Lower leg skin (tissue), 4 donors: ENCODE measurements at regions not wholly inside any gene's neighbourhood (a gene's known extent, or its start where the extent isn't known, plus 50 kb on each side); places are given as distances from the start of the nearest gene placed in this dataset.

Experiments
- DNase-seq, 2 donors: peaks; one replicate each; pipeline ENCODE4 v3.0.0-alpha.2; 2019; ENCODE audit warnings: low spot score in 2 of 2
- H3K4me3 ChIP-seq: fragments of 200-600 bp; sonication (generic); 2 replicates; pipeline ENCODE4 v1.5.1; 2017; ENCODE audit warnings: mild to moderate bottlenecking, low read depth; ENCODE audit not compliant: poor library complexity, severe bottlenecking
- POLR2A ChIP-seq, 2 donors: fragments of 450-650 bp; IDR thresholded peaks; one replicate each; pipeline ENCODE4 v1.6.1; 2016 to 2017; ENCODE audit warnings: antibody characterized with exemption in 2 of 2, mild to moderate bottlenecking in 1 of 2, moderate library complexity in 1 of 2
- WGBS, 2 donors: methylation state at CpG; one replicate each; pipeline ENCODE4 v1.1.5; 2018; 5-methylcytosine and 5-hydroxymethylcytosine counted together
- intact Hi-C: fragments of 100-400 bp; cut with DNase I; formaldehyde crosslinking; loops from one replicate; pipeline ENCODE4 v1.15.0; 2023; ENCODE audit warnings: low total_unique reads
- TF ChIP-seq, protein P1 (sequence below), 3 donors: fragments of 450-650 bp; IDR thresholded peaks; one replicate each; pipeline ENCODE4 v1.5.1; 2016; ENCODE audit warnings: antibody characterized with exemption in 3 of 3, mild to moderate bottlenecking in 3 of 3, moderate library complexity in 2 of 3

DNA sequence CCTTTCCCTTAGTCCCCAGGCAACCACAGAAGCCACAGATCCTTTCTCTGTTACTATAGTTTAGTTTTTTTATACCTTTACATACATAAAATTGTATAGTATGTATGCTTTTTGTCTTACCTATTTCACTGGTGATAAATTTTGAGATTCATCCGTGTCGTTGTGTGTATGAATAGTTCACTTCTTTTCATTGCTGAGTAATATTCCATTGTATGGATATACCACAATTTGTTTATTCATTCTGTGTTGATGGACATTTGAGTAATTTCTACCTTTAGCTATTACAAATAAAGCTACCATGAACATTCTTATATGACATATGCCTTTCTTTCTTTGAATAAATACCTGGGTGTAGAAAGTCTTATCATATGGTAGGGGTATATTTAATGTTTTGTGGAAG is 102.8 kb upstream of the CERS6 start:
- 93 to 100% methylated on average over 2 of the region's 2 CpGs for WGBS, 2 donors
- no peak overlapping the region for H3K4me3 ChIP-seq
- DNase-seq: no peak
- no peak for TF ChIP-seq POLR2A (IDR thresholded peaks at IDR 0.05)
- TF ChIP-seq, protein P1, sequence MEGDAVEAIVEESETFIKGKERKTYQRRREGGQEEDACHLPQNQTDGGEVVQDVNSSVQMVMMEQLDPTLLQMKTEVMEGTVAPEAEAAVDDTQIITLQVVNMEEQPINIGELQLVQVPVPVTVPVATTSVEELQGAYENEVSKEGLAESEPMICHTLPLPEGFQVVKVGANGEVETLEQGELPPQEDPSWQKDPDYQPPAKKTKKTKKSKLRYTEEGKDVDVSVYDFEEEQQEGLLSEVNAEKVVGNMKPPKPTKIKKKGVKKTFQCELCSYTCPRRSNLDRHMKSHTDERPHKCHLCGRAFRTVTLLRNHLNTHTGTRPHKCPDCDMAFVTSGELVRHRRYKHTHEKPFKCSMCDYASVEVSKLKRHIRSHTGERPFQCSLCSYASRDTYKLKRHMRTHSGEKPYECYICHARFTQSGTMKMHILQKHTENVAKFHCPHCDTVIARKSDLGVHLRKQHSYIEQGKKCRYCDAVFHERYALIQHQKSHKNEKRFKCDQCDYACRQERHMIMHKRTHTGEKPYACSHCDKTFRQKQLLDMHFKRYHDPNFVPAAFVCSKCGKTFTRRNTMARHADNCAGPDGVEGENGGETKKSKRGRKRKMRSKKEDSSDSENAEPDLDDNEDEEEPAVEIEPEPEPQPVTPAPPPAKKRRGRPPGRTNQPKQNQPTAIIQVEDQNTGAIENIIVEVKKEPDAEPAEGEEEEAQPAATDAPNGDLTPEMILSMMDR (IDR thresholded peaks at IDR 0.05): no peak
- intact Hi-C loops: loop anchor here (5.0 kb wide), 1 partner anchor 334 kb away; no protein-coding TSS in a partner anchor

DNA sequence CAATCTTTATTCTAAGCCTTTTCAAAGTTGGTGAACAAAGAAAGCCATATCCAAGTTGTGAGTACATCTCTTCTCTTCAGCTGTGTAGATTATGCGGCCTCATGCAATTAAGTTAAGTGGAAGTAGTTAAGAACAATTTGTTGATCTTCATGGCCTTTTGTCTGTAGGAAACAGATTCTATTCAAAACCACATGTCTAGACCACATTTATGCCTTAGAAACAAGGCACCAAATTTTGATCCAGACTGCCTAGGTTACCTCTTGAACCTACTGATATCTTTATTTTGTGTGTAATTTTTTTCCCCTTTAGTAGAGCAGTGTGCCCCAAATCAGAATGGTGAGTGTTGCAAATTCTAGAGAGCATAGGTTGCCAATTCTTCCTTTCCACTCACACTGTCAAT is 101.6 kb upstream of the CERS6 start:
- WGBS, 2 donors: 90 to 93% methylated on average over 1 of the region's 1 CpG

DNA sequence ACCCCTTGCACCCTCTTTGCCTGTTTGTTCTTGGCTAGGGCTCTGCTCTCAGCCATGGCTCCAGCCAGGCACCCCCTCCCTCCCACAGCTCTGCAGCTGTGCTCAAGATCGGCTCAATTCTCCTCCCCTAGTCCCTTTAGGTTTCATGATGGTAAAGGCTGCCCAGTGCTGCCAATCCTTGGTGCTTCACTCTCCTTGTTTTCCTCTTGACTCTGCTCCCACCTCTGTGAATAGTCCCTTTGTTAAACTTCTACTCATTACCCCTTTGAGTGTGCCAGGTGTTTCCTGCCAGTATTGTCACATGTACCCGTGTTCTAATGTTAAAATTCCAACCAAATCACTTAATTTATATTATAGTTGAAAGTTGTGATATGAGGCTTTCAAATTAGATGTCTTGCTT is 101.0 kb upstream of the CERS6 start:
- H3K4me3 ChIP-seq: no peak overlapping the region
- intact Hi-C loops: no loop called here
- no peak for DNase-seq
- TF ChIP-seq, protein P1 (IDR thresholded peaks at IDR 0.05): no peak
- no peak for TF ChIP-seq POLR2A (IDR thresholded peaks at IDR 0.05)
- WGBS, 2 donors: 52 to 61% methylated on average over 2 of the region's 2 CpGs

More for the DNA sequence above, 101.6 kb upstream of the CERS6 start:
- no peak overlapping the region for H3K4me3 ChIP-seq
- TF ChIP-seq POLR2A (IDR thresholded peaks at IDR 0.05): no peak
- TF ChIP-seq, protein P1 (IDR thresholded peaks at IDR 0.05): no peak
- intact Hi-C loops: loop anchor here (5.0 kb wide), 1 partner anchor 333 kb away; no protein-coding TSS in a partner anchor
- DNase-seq: no peak

DNA sequence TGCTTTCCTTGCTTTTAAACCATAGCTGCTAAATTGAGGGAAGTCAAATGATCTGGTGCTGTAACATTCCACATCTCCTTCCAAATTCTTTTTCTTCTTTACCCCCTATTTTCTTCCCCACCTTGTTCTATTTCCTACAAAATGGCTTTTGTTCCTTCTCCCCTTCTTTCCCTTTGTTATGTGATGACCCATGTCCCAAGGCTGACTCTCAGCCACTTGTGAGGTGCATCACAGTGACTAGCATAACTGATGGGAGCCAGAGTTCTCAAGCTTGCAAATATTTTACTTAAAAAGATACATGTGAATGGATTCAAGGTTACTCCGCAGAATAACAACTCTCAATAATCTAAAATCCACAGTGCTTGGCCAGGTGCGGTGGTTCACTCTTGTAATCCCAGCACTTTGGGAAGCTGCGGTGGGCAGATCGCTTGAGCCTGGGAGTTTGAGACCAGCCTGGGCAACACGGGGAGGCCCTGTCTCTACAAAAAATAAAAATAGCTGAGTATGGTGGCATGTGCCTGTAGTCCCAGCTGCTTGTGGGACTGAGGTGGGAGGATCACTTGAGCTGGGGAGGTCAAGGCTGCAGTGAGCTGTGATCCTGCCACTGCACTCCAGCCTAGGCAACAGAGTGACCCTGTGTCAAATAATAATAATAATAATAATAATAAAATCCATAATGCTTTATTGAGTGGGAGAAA is 100.1 kb upstream of the CERS6 start:
- WGBS, 2 donors: 89 to 94% methylated on average over 5 of the region's 5 CpGs
- DNase-seq: no peak
- intact Hi-C loops: no loop called here
- no peak for TF ChIP-seq POLR2A (IDR thresholded peaks at IDR 0.05)
- TF ChIP-seq, protein P1 (IDR thresholded peaks at IDR 0.05): no peak
- no peak overlapping the region for H3K4me3 ChIP-seq

DNA sequence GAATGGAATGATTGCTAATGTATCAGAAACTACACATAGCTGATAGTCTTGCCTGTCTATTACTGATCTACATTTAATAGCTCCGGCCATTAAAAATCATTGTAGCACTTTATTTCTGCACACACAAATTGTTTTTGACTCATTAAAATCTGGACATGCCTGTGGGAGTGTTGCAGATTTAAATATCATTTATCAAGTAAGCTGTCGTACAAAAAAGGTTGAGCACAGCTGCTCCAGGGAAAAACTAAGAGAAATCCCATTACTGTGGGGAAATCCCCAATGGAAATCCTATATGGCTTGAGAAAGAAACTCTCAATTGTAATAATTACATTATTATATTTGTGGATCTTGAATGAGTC is 99.6 kb upstream of the CERS6 start:
- no peak for DNase-seq
- TF ChIP-seq, protein P1 (IDR thresholded peaks at IDR 0.05): no peak
- TF ChIP-seq POLR2A (IDR thresholded peaks at IDR 0.05): no peak
- WGBS, 2 donors: 86 to 93% methylated on average over 2 of the region's 2 CpGs
- intact Hi-C loops: no loop called here
- no peak overlapping the region for H3K4me3 ChIP-seq
